ENCODE measurements at regions not wholly inside any gene's neighbourhood (a gene's known extent, or its start where the extent isn't known, plus 50 kb on each side); places are given as distances from the start of the nearest gene placed in this dataset.

GRCh38 chr7:114158275-114158674 lies 239.5 kb upstream of the PPP1R3A start:
- DNase-seq (ENCODE audit: low spot score), result no peak
- TF ChIP-seq CTCF (IDR thresholded peaks at IDR 0.05; ENCODE audit: extremely low read depth, missing control alignments), result no peak

- no peak for DNase-seq (ENCODE audit: low spot score)
- no peak for TF ChIP-seq CTCF (IDR thresholded peaks at IDR 0.05; ENCODE audit: extremely low read depth, missing control alignments)
Measured at GRCh38 chr7:114156178-114156577, 237.4 kb upstream of the PPP1R3A start.

- no peak for DNase-seq (ENCODE audit: low spot score)
- TF ChIP-seq CTCF (IDR thresholded peaks at IDR 0.05; ENCODE audit: extremely low read depth, missing control alignments), result no peak
Measured at GRCh38 chr7:114155116-114156110, 236.6 kb upstream of the PPP1R3A start.

GRCh38 chr7:114153700-114154099 lies 234.9 kb upstream of the PPP1R3A start:
- TF ChIP-seq CTCF (IDR thresholded peaks at IDR 0.05; ENCODE audit: extremely low read depth, missing control alignments), result no peak
- DNase-seq (ENCODE audit: low spot score), result no peak

GRCh38 chr7:114152314-114152938 lies 233.6 kb upstream of the PPP1R3A start:
- TF ChIP-seq CTCF (IDR thresholded peaks at IDR 0.05; ENCODE audit: extremely low read depth, missing control alignments), result no peak
- no peak for DNase-seq (ENCODE audit: low spot score)

- no peak for TF ChIP-seq CTCF (IDR thresholded peaks at IDR 0.05; ENCODE audit: extremely low read depth, missing control alignments)
- no peak for DNase-seq (ENCODE audit: low spot score)
Measured at GRCh38 chr7:114151777-114152176, 233.0 kb upstream of the PPP1R3A start.

- no peak for TF ChIP-seq CTCF (IDR thresholded peaks at IDR 0.05; ENCODE audit: extremely low read depth, missing control alignments)
- no peak for DNase-seq (ENCODE audit: low spot score)
Measured at GRCh38 chr7:114150689-114151088, 231.9 kb upstream of the PPP1R3A start.
